Stimulated activated CD8-positive, alpha-beta memory T cell treated with anti-CD3 and anti-CD28 coated beads, Interleukin-7, amount 100 ng/mL, for 1 hour (primary cell): ENCODE measurements at regions not wholly inside any gene's neighbourhood (a gene's known extent, or its start where the extent isn't known, plus 50 kb on each side); places are given as distances from the start of the nearest gene placed in this dataset.
A peak's percentile ranks its signal among the peaks of the same experiment; 100 is the strongest.
"Not testable (repeated sequence)": the region's sequence is repeated elsewhere in the genome, so short reads cannot be mapped to it uniquely, and the experiment has no call there.

Experiments
- DNase-seq, 2 donors: peaks; one replicate each; pipeline ENCODE4 v3.0.0-alpha.2; 2020; ENCODE audit warnings: low read depth in 2 of 2

GRCh38 chr7:97928844-97929243 is 56.6 kb upstream of the ASNS start:
- DNase-seq, result not testable (repeated sequence)

GRCh38 chr7:97927790-97928748 is 55.9 kb upstream of the ASNS start:
- peak; percentile 45 to 50 for DNase-seq
